K562 (cell line): ENCODE measurements at regions not wholly inside any gene's neighbourhood (a gene's known extent, or its start where the extent isn't known, plus 50 kb on each side); places are given as distances from the start of the nearest gene placed in this dataset.

Experiments
- BHLHE40 ChIP-seq: IDR thresholded peaks from 2 replicates; pipeline ENCODE4 v1.6.1; 2011; ENCODE audit warnings: low read length, improper control_type of control experiment
- CHD7 ChIP-seq: fragments of 200-600 bp; sonication (generic); IDR thresholded peaks from one replicate; pipeline ENCODE4 v1.6.1; 2012; ENCODE audit warnings: mild to moderate bottlenecking, low read depth, low read length, inconsistent platforms
- HMG20A ChIP-seq: fragments of 450-650 bp; formaldehyde crosslinking; conservative IDR thresholded peaks from 2 replicates; pipeline ENCODE4 v1.4.0; 2020; ENCODE audit warnings: mild to moderate bottlenecking, mixed read lengths
- OTX1 ChIP-seq: fragments of 450-650 bp; formaldehyde crosslinking; IDR thresholded peaks from 2 replicates; pipeline ENCODE4 v1.4.0; 2022; ENCODE audit warnings: mild to moderate bottlenecking
- PML ChIP-seq: IDR thresholded peaks from 2 replicates; pipeline ENCODE4 v1.6.1; 2012; ENCODE audit warnings: low read length, inconsistent platforms
- RAD21 ChIP-seq, 2 experiments: fragments of 250-450 bp in 1 of 2; fragments of 450-650 bp in 1 of 2; sonication (Bioruptor Pico) in 1 of 2; formaldehyde crosslinking in 1 of 2; IDR thresholded peaks in 1 of 2; conservative IDR thresholded peaks in 1 of 2; 2 replicates each; pipeline versions ENCODE4 v1.4.0 to v1.8.0; 2020 to 2022; ENCODE audit warnings: mild to moderate bottlenecking in 2 of 2, moderate library complexity in 1 of 2
- RB1 ChIP-seq: fragments of 450-650 bp; IDR thresholded peaks from 2 replicates; pipeline ENCODE4 v1.6.1; 2017; ENCODE audit warnings: low read depth, mild to moderate bottlenecking
- TF ChIP-seq, protein P1 (sequence below), 2 experiments: fragments of 450-650 bp; formaldehyde crosslinking in 1 of 2; IDR thresholded peaks; 2 replicates each; pipeline versions ENCODE4 v1.4.0 to v1.6.1; 2014 to 2020; ENCODE audit warnings: mild to moderate bottlenecking in 2 of 2, borderline replicate concordance in 1 of 2, low read depth in 1 of 2

DNA sequence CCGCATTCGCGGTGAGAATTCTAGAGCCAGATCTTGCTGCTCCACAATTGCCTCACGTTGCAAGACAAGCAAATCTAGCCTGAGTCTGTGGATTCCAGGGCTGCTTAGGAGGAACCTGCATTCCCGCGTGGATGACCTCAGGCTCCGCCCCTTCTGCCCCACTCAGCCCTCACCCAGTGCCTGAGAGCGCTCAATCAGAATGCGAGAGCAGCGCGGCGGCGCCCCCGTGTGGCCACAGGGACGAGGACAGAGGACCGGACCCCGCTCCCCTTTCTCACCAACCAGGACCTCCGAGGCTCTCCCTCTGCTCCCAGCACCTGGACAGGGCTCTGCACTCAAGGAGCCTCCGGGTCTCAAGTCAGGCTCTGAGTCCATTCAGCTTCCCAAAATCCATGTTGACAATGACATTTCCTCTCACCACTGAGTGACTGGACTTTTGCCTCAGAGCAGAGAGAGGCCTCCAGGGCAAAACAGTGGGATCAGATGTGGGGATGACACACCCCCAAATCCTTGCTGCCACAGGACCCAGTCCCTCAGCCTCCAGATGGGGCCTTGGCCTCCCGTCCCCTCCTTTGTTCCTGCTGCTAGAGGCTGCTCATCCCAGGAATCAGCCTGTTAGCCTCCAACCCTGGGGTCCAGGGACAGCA lies 52.0 kb downstream of the RPP21 start (continued):
- TF ChIP-seq CHD7 (no peak), HMG20A (CRISPR knock-in tag) (no peak), RAD21 (CRISPR knock-in tag; conservative IDR thresholded peaks at IDR 0.05 in 1 of 2, IDR thresholded peaks at IDR 0.05 in 1 of 2) (peak; percentile 90 to 99), BHLHE40 (peak; percentile 6; the same call in 1 of the 2 replicates), OTX1 (CRISPR knock-in tag) (no peak), RB1 (peak; percentile 89), PML (no peak)
- TF ChIP-seq, protein P1, sequence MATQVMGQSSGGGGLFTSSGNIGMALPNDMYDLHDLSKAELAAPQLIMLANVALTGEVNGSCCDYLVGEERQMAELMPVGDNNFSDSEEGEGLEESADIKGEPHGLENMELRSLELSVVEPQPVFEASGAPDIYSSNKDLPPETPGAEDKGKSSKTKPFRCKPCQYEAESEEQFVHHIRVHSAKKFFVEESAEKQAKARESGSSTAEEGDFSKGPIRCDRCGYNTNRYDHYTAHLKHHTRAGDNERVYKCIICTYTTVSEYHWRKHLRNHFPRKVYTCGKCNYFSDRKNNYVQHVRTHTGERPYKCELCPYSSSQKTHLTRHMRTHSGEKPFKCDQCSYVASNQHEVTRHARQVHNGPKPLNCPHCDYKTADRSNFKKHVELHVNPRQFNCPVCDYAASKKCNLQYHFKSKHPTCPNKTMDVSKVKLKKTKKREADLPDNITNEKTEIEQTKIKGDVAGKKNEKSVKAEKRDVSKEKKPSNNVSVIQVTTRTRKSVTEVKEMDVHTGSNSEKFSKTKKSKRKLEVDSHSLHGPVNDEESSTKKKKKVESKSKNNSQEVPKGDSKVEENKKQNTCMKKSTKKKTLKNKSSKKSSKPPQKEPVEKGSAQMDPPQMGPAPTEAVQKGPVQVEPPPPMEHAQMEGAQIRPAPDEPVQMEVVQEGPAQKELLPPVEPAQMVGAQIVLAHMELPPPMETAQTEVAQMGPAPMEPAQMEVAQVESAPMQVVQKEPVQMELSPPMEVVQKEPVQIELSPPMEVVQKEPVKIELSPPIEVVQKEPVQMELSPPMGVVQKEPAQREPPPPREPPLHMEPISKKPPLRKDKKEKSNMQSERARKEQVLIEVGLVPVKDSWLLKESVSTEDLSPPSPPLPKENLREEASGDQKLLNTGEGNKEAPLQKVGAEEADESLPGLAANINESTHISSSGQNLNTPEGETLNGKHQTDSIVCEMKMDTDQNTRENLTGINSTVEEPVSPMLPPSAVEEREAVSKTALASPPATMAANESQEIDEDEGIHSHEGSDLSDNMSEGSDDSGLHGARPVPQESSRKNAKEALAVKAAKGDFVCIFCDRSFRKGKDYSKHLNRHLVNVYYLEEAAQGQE (IDR thresholded peaks at IDR 0.05; ENCODE audit: borderline replicate concordance), result peak; percentile 93
- TF ChIP-seq, protein P1 (CRISPR knock-in tag; IDR thresholded peaks at IDR 0.05; ENCODE audit: low read depth), result no peak
